DOHH2 (cell line): ENCODE measurements at regions not wholly inside any gene's neighbourhood (a gene's known extent, or its start where the extent isn't known, plus 50 kb on each side); places are given as distances from the start of the nearest gene placed in this dataset.

ENCODE experiments used
- H3F3A ChIP-seq: fragments of 200-600 bp; sonication (generic), shearing (Covaris generic); 2 replicates; pipeline ENCODE4 v1.6.0; 2016; ENCODE audit warnings: antibody characterized with exemption, mild to moderate bottlenecking; ENCODE audit not compliant: control insufficient read depth, insufficient read depth
- H3K27ac ChIP-seq: fragments of 200-600 bp; sonication (generic); 2 replicates; pipeline ENCODE4 v1.5.1; 2014; ENCODE audit warnings: low read depth, mild to moderate bottlenecking, low read length, moderate library complexity
- H3K27me3 ChIP-seq: fragments of 200-600 bp; sonication (generic); 2 replicates; pipeline ENCODE4 v1.6.1; 2014; ENCODE audit warnings: mild to moderate bottlenecking, low read length, mixed read lengths; ENCODE audit not compliant: control insufficient read depth
- H3K36me3 ChIP-seq: fragments of 200-600 bp; sonication (generic); 2 replicates; pipeline ENCODE4 v1.6.1; 2014; ENCODE audit warnings: mild to moderate bottlenecking, low read length, moderate library complexity, mixed read lengths; ENCODE audit not compliant: control insufficient read depth
- H3K4me1 ChIP-seq: fragments of 200-600 bp; sonication (generic); 2 replicates; pipeline ENCODE4 v1.6.1; 2014; ENCODE audit warnings: mild to moderate bottlenecking, low read length, mixed read lengths; ENCODE audit not compliant: control insufficient read depth
- H3K4me2 ChIP-seq: fragments of 200-600 bp; sonication (generic); 2 replicates; pipeline ENCODE4 v1.6.0; 2014; ENCODE audit warnings: mild to moderate bottlenecking, low read length, moderate library complexity
- H3K4me3 ChIP-seq: fragments of 200-600 bp; sonication (generic); 2 replicates; pipeline ENCODE4 v1.5.1; 2014; ENCODE audit warnings: mild to moderate bottlenecking, low read length, mixed read lengths
- H3K79me2 ChIP-seq: fragments of 200-600 bp; sonication (generic); 2 replicates; pipeline ENCODE4 v1.6.1; 2014; ENCODE audit warnings: mild to moderate bottlenecking, low read length, mixed read lengths; ENCODE audit not compliant: control insufficient read depth
- H3K9me2 ChIP-seq: fragments of 200-600 bp; sonication (generic); replicated peaks from 2 replicates; pipeline ENCODE4 v1.6.1; 2014; ENCODE audit warnings: mild to moderate bottlenecking, low read length, mixed read lengths; ENCODE audit not compliant: control insufficient read depth
- H3K9me3 ChIP-seq: fragments of 200-600 bp; sonication (generic); 2 replicates; pipeline ENCODE4 v1.6.1; 2014; ENCODE audit warnings: antibody characterized with exemption, low read length, mixed read lengths; ENCODE audit not compliant: control insufficient read depth, insufficient read depth
- H4K20me1 ChIP-seq: fragments of 200-600 bp; sonication (generic); 2 replicates; pipeline ENCODE4 v1.6.0; 2014; ENCODE audit warnings: low read depth, mild to moderate bottlenecking, antibody characterized with exemption, low read length, moderate library complexity; ENCODE audit not compliant: control insufficient read depth, insufficient read depth
- CTCF ChIP-seq: fragments of 200-600 bp; sonication (generic); IDR thresholded peaks from one replicate; pipeline ENCODE4 v1.5.1; 2014; ENCODE audit warnings: antibody characterized with exemption, mild to moderate bottlenecking, low read depth, low read length; ENCODE audit not compliant: poor library complexity, severe bottlenecking
- EZH2phosphoT487 ChIP-seq: fragments of 200-600 bp; sonication (generic); IDR thresholded peaks from 2 replicates; pipeline ENCODE4 v1.6.1; 2017; ENCODE audit warnings: borderline replicate concordance, mild to moderate bottlenecking, antibody characterized with exemption, low read length, moderate library complexity, mixed read lengths

- H3K27ac ChIP-seq = no peak overlapping the region
- H3K4me3 ChIP-seq = no peak overlapping the region
- H3F3A ChIP-seq = no peaks in the 10 kb centered on the region
- H3K27me3 ChIP-seq = no peaks in the 10 kb centered on the region
- no peaks in the 10 kb centered on the region for H3K79me2 ChIP-seq
- no peaks in the 10 kb centered on the region for H3K9me3 ChIP-seq
- no peaks in the 10 kb centered on the region for H3K4me1 ChIP-seq
- no peaks in the 10 kb centered on the region for H4K20me1 ChIP-seq
- TF ChIP-seq EZH2phosphoT487 (no peak), CTCF (no peak)
- no peak overlapping the region for H3K4me2 ChIP-seq
- H3K9me2 ChIP-seq = no peaks in the 10 kb centered on the region
- no peaks in the 10 kb centered on the region for H3K36me3 ChIP-seq
These were observed 622.3 kb upstream of the PTPRD start for GRCh38 chr9:11235061-11235460.

GRCh38 chr9:11241779-11242178 is 629.0 kb upstream of the PTPRD start:
- Histone ChIP-seq H3K79me2 (no peaks in the 10 kb centered on the region), H4K20me1 (no peaks in the 10 kb centered on the region), H3K9me3 (peaks cover 4% of the 10 kb centered on the region; the same call in 1 of the 2 replicates), H3K27me3 (no peaks in the 10 kb centered on the region), H3K27ac (no peak overlapping the region), H3F3A (no peaks in the 10 kb centered on the region), H3K4me2 (no peak overlapping the region), H3K36me3 (no peaks in the 10 kb centered on the region), H3K4me3 (no peak overlapping the region), H3K9me2 (no peaks in the 10 kb centered on the region), H3K4me1 (no peaks in the 10 kb centered on the region)
- no peak for TF ChIP-seq EZH2phosphoT487
- TF ChIP-seq CTCF = no peak

- no peaks in the 10 kb centered on the region for H3K79me2 ChIP-seq
- no peaks in the 10 kb centered on the region for H3F3A ChIP-seq
- no peaks in the 10 kb centered on the region; the same call in 1 of the 2 replicates for H3K9me3 ChIP-seq
- TF ChIP-seq EZH2phosphoT487 (no peak), CTCF (no peak)
- no peak overlapping the region for H3K4me3 ChIP-seq
- no peaks in the 10 kb centered on the region for H4K20me1 ChIP-seq
- H3K27ac ChIP-seq = no peak overlapping the region
- no peaks in the 10 kb centered on the region for H3K27me3 ChIP-seq
- H3K4me2 ChIP-seq = no peak overlapping the region
- H3K9me2 ChIP-seq = no peaks in the 10 kb centered on the region
- no peaks in the 10 kb centered on the region for H3K4me1 ChIP-seq
- no peaks in the 10 kb centered on the region for H3K36me3 ChIP-seq
These were observed 645.2 kb upstream of the PTPRD start for GRCh38 chr9:11257992-11258391.

- Histone ChIP-seq H3K9me2 (no peaks in the 10 kb centered on the region), H3K79me2 (no peaks in the 10 kb centered on the region), H3K9me3 (peaks cover 4% of the 10 kb centered on the region; the same call in 1 of the 2 replicates), H3K4me1 (no peaks in the 10 kb centered on the region), H3K4me2 (no peak overlapping the region), H3K4me3 (no peak overlapping the region), H4K20me1 (no peaks in the 10 kb centered on the region), H3K27ac (no peak overlapping the region), H3F3A (no peaks in the 10 kb centered on the region), H3K36me3 (no peaks in the 10 kb centered on the region), H3K27me3 (no peaks in the 10 kb centered on the region)
- TF ChIP-seq EZH2phosphoT487 = no peak
- no peak for TF ChIP-seq CTCF
These were observed 656.2 kb upstream of the PTPRD start for GRCh38 chr9:11269036-11269435.
